ENCODE measurements at regions not wholly inside any gene's neighbourhood (a gene's known extent, or its start where the extent isn't known, plus 50 kb on each side); places are given as distances from the start of the nearest gene placed in this dataset.

GRCh38 chr4:147332091-147332490, 148.8 kb upstream of the EDNRA start:
- no peaks in the 10 kb centered on the region for H3K9me3 ChIP-seq

DNA sequence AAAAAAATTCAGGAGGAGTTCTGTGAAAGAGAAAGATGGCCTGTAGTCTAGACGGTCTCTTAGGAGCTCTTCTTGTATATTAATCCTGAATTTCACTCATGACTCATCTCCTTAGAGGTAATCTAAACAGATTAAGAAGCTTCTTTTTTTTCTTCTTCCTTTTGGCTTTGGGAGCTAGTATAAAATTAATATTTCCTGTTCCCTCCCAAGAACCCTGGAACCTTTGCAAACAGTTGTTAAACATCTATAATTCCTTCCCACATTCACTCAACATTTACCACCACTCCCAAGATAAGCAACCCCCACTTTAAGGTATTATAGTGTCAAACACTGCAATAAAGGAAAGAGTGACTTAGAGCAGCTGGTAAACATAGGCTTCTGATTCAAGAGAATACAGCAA, 146.4 kb upstream of the EDNRA start:
- Histone ChIP-seq H3K4me3 (no peak overlapping the region), H3K9me3 (no peaks in the 10 kb centered on the region), H3K27ac (no peak overlapping the region), H3K36me3 (no peaks in the 10 kb centered on the region), H3K27me3 (no peaks in the 10 kb centered on the region), H3K4me1 (no peaks in the 10 kb centered on the region)
- 0 to 12% methylated on average over 1 of the region's 1 CpG for WGBS, 2 donors (ENCODE audit: low coverage in 1 of 2)
- TF ChIP-seq, protein P1, sequence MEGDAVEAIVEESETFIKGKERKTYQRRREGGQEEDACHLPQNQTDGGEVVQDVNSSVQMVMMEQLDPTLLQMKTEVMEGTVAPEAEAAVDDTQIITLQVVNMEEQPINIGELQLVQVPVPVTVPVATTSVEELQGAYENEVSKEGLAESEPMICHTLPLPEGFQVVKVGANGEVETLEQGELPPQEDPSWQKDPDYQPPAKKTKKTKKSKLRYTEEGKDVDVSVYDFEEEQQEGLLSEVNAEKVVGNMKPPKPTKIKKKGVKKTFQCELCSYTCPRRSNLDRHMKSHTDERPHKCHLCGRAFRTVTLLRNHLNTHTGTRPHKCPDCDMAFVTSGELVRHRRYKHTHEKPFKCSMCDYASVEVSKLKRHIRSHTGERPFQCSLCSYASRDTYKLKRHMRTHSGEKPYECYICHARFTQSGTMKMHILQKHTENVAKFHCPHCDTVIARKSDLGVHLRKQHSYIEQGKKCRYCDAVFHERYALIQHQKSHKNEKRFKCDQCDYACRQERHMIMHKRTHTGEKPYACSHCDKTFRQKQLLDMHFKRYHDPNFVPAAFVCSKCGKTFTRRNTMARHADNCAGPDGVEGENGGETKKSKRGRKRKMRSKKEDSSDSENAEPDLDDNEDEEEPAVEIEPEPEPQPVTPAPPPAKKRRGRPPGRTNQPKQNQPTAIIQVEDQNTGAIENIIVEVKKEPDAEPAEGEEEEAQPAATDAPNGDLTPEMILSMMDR (IDR thresholded peaks at IDR 0.05): no peak
- TF ChIP-seq EP300 (IDR thresholded peaks at IDR 0.05) (no peak), POLR2A (IDR thresholded peaks at IDR 0.05) (no peak), POLR2AphosphoS5 (IDR thresholded peaks at IDR 0.05) (no peak)
- ATAC-seq: no peak

More at GRCh38 chr4:147332091-147332490, 148.8 kb upstream of the EDNRA start:
- H3K4me1 ChIP-seq: no peaks in the 10 kb centered on the region
- H3K27me3 ChIP-seq: no peaks in the 10 kb centered on the region
- H3K36me3 ChIP-seq: no peaks in the 10 kb centered on the region
- H3K27ac ChIP-seq: no peak overlapping the region
- TF ChIP-seq POLR2AphosphoS5 (IDR thresholded peaks at IDR 0.05): no peak
- TF ChIP-seq EP300 (IDR thresholded peaks at IDR 0.05): no peak
- TF ChIP-seq POLR2A (IDR thresholded peaks at IDR 0.05): no peak
- TF ChIP-seq, protein P1 (IDR thresholded peaks at IDR 0.05): no peak
- ATAC-seq: no peak
- WGBS, 2 donors (ENCODE audit: low coverage in 1 of 2): 27 to 67% methylated on average over 1 of the region's 1 CpG
- H3K4me3 ChIP-seq: no peak overlapping the region

GRCh38 chr4:147335183-147335582, 145.7 kb upstream of the EDNRA start:
- Histone ChIP-seq H3K4me1 (peaks cover 0 to 4% (median 0%) of the 10 kb centered on the region in 3 donors), H3K9me3 (no peaks in the 10 kb centered on the region), H3K27ac (no peak overlapping the region), H3K27me3 (no peaks in the 10 kb centered on the region), H3K36me3 (no peaks in the 10 kb centered on the region), H3K4me3 (no peak overlapping the region)
- no peak for ATAC-seq
- TF ChIP-seq POLR2AphosphoS5 (IDR thresholded peaks at IDR 0.05) (no peak), POLR2A (IDR thresholded peaks at IDR 0.05) (no peak)
- TF ChIP-seq, protein P1 (IDR thresholded peaks at IDR 0.05): no peak
- WGBS, 2 donors (ENCODE audit: low coverage in 1 of 2): 91 to 100% methylated on average over 1 of the region's 1 CpG

DNA sequence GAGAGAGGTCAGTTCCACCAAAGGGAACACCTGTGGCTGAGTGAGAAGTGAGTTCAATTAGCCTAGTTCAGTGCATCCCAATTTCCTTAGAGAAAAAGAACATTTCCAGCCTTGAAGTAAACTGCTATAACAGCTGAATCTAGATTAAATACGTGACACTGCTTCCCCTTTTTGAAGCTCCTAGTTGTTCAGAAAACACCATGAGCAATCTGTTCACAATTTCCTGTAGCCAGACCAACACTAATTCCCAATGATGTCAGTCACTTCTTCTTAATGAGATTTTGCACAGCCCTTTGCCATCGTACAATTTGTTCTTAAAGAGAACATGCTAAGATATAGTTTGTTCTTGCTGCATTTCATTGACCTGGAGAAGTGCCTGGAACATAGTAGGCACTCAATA, 144.6 kb upstream of the EDNRA start:
- TF ChIP-seq POLR2A (IDR thresholded peaks at IDR 0.05): no peak
- TF ChIP-seq EP300 (IDR thresholded peaks at IDR 0.05): no peak
- no peak for TF ChIP-seq POLR2AphosphoS5 (IDR thresholded peaks at IDR 0.05)
- TF ChIP-seq, protein P1 (IDR thresholded peaks at IDR 0.05): no peak
- Histone ChIP-seq H3K27me3 (no peaks in the 10 kb centered on the region), H3K27ac (no peak overlapping the region), H3K9me3 (no peaks in the 10 kb centered on the region), H3K4me3 (no peak overlapping the region), H3K36me3 (no peaks in the 10 kb centered on the region), H3K4me1 (peaks cover 0 to 7% (median 0%) of the 10 kb centered on the region in 3 donors)
- WGBS, 2 donors (ENCODE audit: low coverage in 1 of 2): 47 to 51% methylated on average over 2 of the region's 2 CpGs
- ATAC-seq: no peak

- 78 to 81% methylated on average over 1 to 4 of the region's 4 CpGs for WGBS, 2 donors (ENCODE audit: low coverage in 1 of 2)
- no peak for ATAC-seq
- Histone ChIP-seq H3K4me1 (peaks cover 0 to 7% (median 0%) of the 10 kb centered on the region in 3 donors), H3K4me3 (no peak overlapping the region), H3K36me3 (no peaks in the 10 kb centered on the region), H3K27me3 (no peaks in the 10 kb centered on the region), H3K9me3 (no peaks in the 10 kb centered on the region), H3K27ac (no peak overlapping the region)
- TF ChIP-seq POLR2AphosphoS5 (IDR thresholded peaks at IDR 0.05): no peak
- TF ChIP-seq POLR2A (IDR thresholded peaks at IDR 0.05): no peak
- TF ChIP-seq EP300 (IDR thresholded peaks at IDR 0.05): no peak
- TF ChIP-seq, protein P1 (IDR thresholded peaks at IDR 0.05): no peak
These were observed 141.8 kb upstream of the EDNRA start for GRCh38 chr4:147339100-147339499.
